GM12864 (cell line): ENCODE measurements at regions not wholly inside any gene's neighbourhood (a gene's known extent, or its start where the extent isn't known, plus 50 kb on each side); places are given as distances from the start of the nearest gene placed in this dataset.

Experiments used
- DNase-seq: peaks from one replicate; pipeline ENCODE4 v3.0.0-alpha.2; 2011; ENCODE audit warnings: low read depth
- H3K4me3 ChIP-seq: 2 replicates; pipeline ENCODE4 v1.5.1; 2011; ENCODE audit warnings: mild to moderate bottlenecking, low read depth, low read length, control low read depth
- TF ChIP-seq, protein P1 (sequence below): IDR thresholded peaks from 2 replicates; pipeline ENCODE4 v1.5.1; 2011; ENCODE audit warnings: low read depth, mild to moderate bottlenecking, moderate library complexity, low read length, control low read depth, inconsistent platforms; ENCODE audit errors: missing control alignments

DNA sequence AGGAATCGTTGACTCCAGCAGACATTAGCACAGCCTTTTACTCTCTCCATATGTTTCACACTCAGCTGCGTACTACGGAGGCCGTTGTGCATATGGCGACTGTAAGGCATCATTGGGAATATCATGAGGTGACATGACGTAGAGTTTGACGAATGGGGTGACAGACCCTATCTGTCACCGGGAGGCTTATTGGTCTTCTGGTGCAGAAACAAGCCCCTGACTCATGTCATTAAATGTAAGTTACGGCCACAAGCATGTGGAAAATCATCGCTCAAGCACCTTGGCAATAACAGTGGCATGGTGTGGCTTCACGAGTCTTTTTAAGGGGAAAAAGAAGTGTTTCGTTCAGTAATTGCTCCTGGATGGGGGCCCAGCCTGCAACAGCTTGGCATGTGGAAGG is 115.2 kb upstream of the LRPAP1 start:
- TF ChIP-seq, protein P1, sequence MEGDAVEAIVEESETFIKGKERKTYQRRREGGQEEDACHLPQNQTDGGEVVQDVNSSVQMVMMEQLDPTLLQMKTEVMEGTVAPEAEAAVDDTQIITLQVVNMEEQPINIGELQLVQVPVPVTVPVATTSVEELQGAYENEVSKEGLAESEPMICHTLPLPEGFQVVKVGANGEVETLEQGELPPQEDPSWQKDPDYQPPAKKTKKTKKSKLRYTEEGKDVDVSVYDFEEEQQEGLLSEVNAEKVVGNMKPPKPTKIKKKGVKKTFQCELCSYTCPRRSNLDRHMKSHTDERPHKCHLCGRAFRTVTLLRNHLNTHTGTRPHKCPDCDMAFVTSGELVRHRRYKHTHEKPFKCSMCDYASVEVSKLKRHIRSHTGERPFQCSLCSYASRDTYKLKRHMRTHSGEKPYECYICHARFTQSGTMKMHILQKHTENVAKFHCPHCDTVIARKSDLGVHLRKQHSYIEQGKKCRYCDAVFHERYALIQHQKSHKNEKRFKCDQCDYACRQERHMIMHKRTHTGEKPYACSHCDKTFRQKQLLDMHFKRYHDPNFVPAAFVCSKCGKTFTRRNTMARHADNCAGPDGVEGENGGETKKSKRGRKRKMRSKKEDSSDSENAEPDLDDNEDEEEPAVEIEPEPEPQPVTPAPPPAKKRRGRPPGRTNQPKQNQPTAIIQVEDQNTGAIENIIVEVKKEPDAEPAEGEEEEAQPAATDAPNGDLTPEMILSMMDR: no peak
- no peak for DNase-seq
- no peak overlapping the region for H3K4me3 ChIP-seq

DNA sequence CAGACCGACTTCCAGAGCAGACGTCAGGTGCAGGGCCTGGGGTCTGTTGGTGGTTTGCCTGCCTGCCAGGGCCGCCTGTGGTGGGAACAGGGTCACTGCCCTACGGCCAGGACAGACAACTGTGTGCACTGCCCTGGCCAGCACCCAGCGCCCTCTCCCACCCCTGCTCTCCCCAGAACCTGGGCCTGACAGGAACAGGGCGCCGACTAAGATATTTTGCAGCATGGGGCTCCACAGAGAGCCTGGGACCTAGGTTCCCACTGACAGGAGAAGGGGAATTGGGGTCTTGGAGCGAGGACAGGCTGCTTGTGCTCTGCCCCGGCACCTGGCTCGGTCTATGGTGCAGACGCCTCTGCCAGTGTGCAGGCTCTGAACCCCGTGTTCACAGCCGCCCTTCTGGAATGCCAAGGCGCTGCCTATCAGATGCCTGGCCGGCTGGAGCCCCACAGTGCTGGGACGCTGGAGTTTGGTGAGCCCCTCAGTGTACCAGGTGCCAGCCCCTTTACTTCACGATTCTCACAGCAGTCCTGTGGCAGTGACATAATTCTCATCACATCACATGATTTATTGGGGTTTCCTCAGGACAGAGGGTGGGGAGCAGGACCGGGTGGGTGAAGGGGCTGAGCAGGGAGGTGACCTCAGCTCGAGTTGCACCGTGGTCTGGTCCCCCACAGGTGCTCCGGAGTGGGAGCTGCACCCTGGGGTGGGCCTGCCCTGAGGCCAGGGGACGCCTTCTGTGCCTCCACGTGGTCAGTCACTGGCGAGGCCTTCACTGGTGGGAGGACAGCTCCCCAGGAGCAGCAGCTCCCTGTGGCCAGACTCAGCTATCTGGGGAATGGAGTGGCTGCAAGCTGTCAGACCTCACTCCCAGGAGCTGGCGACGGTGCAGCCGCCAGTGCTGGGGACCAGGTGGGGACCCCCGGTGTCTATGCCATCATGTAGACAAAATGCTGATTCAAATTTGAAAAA is 113.8 kb upstream of the LRPAP1 start:
- no peak overlapping the region for H3K4me3 ChIP-seq
- TF ChIP-seq, protein P1: no peak
- DNase-seq: no peak

DNA sequence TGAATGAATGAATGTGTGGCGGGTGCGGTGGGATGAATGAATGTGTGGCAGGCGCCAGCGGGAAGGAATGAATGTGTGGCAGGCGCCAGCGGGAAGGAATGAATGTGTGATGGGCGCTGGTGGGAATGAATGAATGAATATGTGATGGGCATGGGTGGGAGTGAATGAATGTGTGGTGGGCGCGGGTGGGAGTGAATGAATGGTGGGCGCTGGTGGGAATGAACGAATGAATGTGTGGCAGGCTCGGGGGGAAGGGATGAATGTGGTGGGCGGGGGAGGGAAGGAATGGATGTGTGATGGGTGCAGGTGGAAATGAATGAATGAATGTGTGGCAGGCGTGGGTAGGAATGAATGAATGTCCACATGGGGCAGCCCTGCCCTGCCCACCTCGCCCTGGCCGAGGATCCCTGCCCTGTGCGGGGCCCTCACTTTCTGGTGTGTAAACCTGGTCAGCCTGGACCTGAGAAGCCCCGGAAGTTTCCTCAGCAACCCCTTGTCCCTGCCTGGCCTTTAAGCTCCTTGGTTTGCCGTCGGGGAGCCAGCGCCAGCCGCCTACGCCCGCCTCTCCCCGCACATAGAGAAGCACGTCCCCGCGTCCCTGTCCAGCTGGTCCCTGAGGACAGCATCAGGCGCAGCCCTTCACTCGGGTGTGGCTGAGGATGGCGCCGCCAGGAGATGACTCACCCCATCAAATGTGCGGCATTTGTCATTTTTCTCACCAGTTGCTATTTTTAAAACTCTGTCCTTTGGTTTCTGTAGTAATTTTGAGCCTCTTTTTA is 112.8 kb upstream of the LRPAP1 start:
- no peak overlapping the region for H3K4me3 ChIP-seq
- TF ChIP-seq, protein P1: no peak
- no peak for DNase-seq

DNA sequence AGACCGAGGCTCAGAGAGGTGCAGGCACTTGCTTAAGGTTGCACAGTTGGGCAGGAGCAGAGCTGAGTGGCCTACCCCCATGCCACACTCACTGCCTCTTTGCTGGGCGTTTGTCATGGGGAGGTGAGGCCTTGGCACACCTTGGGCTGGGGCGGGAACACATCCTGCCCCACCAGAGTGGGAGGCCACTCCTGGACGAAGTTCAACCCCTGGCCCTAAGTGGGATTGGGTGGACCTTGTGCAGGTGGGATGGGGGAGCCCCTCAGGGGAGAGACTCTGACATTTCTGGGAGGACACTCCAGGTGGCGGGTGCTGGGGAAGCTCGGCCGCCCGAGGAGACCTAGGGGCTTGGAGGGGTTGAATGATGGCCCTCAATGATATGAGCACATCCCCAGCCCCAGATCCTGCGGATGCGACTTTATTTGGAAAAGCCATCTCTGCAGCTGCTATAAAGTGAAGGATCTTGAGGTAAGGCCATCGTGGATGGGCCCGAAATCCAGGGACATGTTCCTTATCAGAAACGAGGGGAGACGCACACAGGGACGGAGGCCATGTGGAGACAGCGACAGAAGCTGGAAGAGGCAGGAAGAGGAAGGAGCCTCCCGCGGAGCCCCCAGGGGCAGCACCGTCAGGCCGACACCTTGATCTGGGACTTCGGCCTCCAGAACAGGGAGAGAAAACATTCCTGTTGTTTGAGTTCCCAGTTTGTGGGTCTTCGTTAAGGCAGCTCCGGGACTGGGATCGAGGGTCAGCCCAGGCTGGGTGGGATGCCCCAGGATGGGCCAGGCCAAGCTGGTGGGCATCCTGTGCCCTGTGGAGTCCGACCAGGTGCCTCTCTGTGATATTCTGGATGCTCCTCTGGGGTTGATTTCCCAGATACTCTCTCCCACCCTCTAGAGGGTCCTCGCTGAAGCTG is 111.6 kb upstream of the LRPAP1 start:
- no peak overlapping the region for H3K4me3 ChIP-seq
- no peak for DNase-seq
- TF ChIP-seq, protein P1: no peak

DNA sequence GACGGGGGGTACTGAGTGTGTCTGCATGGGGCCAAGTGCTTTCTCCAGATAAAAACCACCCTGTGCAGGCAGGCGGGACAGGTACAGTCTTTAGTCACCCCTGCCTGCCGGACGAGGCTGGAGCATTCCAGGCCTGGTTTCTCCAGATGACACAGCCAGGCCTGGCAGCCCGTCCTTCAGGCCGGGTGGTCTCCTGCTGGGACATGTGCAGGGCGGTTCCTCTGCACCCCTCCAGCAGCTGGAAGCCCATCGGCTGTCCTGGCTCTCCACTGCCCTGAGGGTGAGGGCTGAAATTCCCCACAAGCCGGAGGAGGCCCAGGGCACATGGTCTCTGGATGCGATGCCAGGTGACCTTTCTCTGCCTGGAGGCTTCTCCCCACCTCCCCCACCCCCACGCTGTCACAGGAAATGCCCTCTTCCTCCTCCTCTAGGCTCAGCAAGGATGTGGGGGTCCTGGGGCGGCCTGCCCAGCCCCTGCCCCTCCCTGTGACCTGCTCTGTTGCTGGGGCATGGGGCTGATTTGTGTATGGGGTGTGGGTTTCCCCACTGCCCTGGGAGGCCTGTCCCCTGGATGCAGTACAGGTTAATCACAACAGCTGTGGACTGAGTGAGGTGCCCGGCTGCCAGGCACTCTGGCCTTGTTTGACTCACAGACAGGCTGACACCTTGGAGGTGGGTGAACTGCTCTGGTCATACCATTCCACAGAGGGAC is 110.7 kb upstream of the LRPAP1 start:
- TF ChIP-seq, protein P1: no peak
- no peak overlapping the region for H3K4me3 ChIP-seq
- DNase-seq: no peak
